Prostate gland (tissue), 2 donors: ENCODE measurements at regions not wholly inside any gene's neighbourhood (a gene's known extent, or its start where the extent isn't known, plus 50 kb on each side); places are given as distances from the start of the nearest gene placed in this dataset.

ENCODE experiments used
- CTCF ChIP-seq, 4 experiments: fragments of 200-600 bp in 2 of 4; fragments of 450-650 bp in 2 of 4; sonication (generic) in 2 of 4; IDR thresholded peaks; 1 replicate in 3 of 4; 2 replicates in 1 of 4; pipeline ENCODE4 v1.5.1; 2016 to 2019; ENCODE audit warnings: antibody characterized with exemption in 4 of 4, mild to moderate bottlenecking in 2 of 4, moderate library complexity in 2 of 4
- POLR2A ChIP-seq: fragments of 450-650 bp; IDR thresholded peaks from one replicate; pipeline ENCODE4 v1.6.1; 2016; ENCODE audit warnings: antibody characterized with exemption, mild to moderate bottlenecking

GRCh38 chr21:22890656-22891055, 1892.4 kb downstream of the NCAM2 start:
- TF ChIP-seq POLR2A (no peak), CTCF (IDR thresholded peaks at IDR 0.05) (no peak)
